Esophagus squamous epithelium (tissue), 5 donors: ENCODE measurements at regions not wholly inside any gene's neighbourhood (a gene's known extent, or its start where the extent isn't known, plus 50 kb on each side); places are given as distances from the start of the nearest gene placed in this dataset.

Experiments used
- DNase-seq: peaks from one replicate; lab custom pipeline; 2025; lab: John Stamatoyannopoulos, UW
- H3K27ac ChIP-seq, 4 donors: fragments of 200-600 bp; sonication (generic); one replicate each; pipeline ENCODE4 v1.5.1; 2016 to 2019; ENCODE audit warnings: mild to moderate bottlenecking in 1 of 4
- H3K27me3 ChIP-seq, 4 donors: fragments of 200-600 bp; sonication (generic); 1 replicate in 3 of 4; 2 replicates in 1 of 4; pipeline versions ENCODE4 v1.5.1 to v1.6.0; 2017 to 2021; ENCODE audit warnings: antibody characterized with exemption in 1 of 4
- H3K36me3 ChIP-seq, 3 donors: fragments of 200-600 bp; sonication (generic); one replicate each; pipeline ENCODE4 v1.5.1; 2016 to 2019
- H3K4me1 ChIP-seq, 3 donors: fragments of 200-600 bp; sonication (generic); one replicate each; pipeline ENCODE4 v1.5.1; 2017 to 2019
- H3K4me3 ChIP-seq, 4 donors: fragments of 200-600 bp; sonication (generic); 1 replicate in 3 of 4; 2 replicates in 1 of 4; pipeline ENCODE4 v1.5.1; 2016 to 2019; ENCODE audit warnings: mild to moderate bottlenecking in 2 of 4, moderate library complexity in 1 of 4
- H3K9me3 ChIP-seq, 3 donors: fragments of 200-600 bp; sonication (generic); one replicate each; pipeline ENCODE4 v1.5.1; 2016 to 2019
- CTCF ChIP-seq, 6 experiments: fragments of 450-650 bp in 4 of 6; fragments of 200-600 bp in 2 of 6; sonication (generic) in 2 of 6; IDR thresholded peaks; one replicate each; pipeline ENCODE4 v1.5.1; 2016 to 2019; ENCODE audit warnings: antibody characterized with exemption in 6 of 6, mild to moderate bottlenecking in 4 of 6, moderate library complexity in 4 of 6
- POLR2A ChIP-seq, 4 donors: fragments of 450-650 bp; IDR thresholded peaks; one replicate each; pipeline ENCODE4 v1.6.1; 2017; ENCODE audit warnings: antibody characterized with exemption in 4 of 4, mild to moderate bottlenecking in 4 of 4, moderate library complexity in 3 of 4
- WGBS, 2 donors: methylation state at CpG; one replicate each; pipeline ENCODE4 v1.1.5; 2018; 5-methylcytosine and 5-hydroxymethylcytosine counted together
- intact Hi-C: fragments of 100-400 bp; cut with DNase I; formaldehyde crosslinking; loops from one replicate; pipeline ENCODE4 v1.15.0; 2022
- donor health status: DM: yes; HTN: yes; CAD: no.

GRCh38 chr5:57692582-57693487, 210.2 kb upstream of the ACTBL2 start:
- WGBS, 2 donors: 54 to 61% methylated on average over 4 to 6 of the region's 6 CpGs

DNA sequence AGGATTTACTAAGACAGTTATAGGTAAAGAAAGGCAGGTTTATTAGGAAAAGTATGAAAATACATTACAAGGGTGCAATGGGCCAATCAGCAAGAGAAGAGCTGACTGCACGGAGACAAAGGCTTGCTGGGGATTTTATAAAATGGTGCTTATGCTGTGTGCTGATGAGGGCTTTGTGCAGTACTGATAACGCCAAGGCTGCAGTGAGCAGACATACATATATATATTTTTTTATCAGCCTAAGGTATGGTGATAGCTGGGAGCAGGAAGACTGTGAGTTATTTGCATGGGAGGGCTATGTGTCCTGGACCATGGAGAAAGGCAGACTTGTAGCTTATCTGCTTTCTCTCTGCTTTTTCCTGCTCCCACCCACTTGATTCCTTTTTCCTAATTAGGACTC, 208.1 kb upstream of the ACTBL2 start:
- 90 to 96% methylated on average over 2 of the region's 2 CpGs for WGBS, 2 donors
- DNase-seq: no peak
- H3K27ac ChIP-seq: no peak overlapping the region
- no peaks in the 10 kb centered on the region for H3K36me3 ChIP-seq
- no peak overlapping the region for H3K4me3 ChIP-seq
- no peaks in the 10 kb centered on the region for H3K27me3 ChIP-seq
- H3K4me1 ChIP-seq: peaks cover 0 to 34% (median 18%) of the 10 kb centered on the region in 3 donors
- intact Hi-C loops: no loop called here
- no peaks in the 10 kb centered on the region for H3K9me3 ChIP-seq
- TF ChIP-seq CTCF (IDR thresholded peaks at IDR 0.05) (no peak), POLR2A (IDR thresholded peaks at IDR 0.05) (no peak)

More at GRCh38 chr5:57692582-57693487, 210.2 kb upstream of the ACTBL2 start:
- intact Hi-C loops: no loop called here
- no peaks in the 10 kb centered on the region for H3K36me3 ChIP-seq
- DNase-seq: no peak
- peaks cover 0 to 49% (median 22%) of the 10 kb centered on the region in 3 donors for H3K4me1 ChIP-seq
- TF ChIP-seq CTCF (IDR thresholded peaks at IDR 0.05): no peak
- no peak for TF ChIP-seq POLR2A (IDR thresholded peaks at IDR 0.05)
- no peaks in the 10 kb centered on the region for H3K27me3 ChIP-seq
- H3K9me3 ChIP-seq: no peaks in the 10 kb centered on the region
- H3K4me3 ChIP-seq: peak overlapping the region in 3 of 4 donors; percentile 2 to 22 (median 12)
- H3K27ac ChIP-seq: peak overlapping the region; percentile 53 to 77 (median 72)

- Histone ChIP-seq H3K4me1 (peaks cover 0 to 24% (median 9%) of the 10 kb centered on the region in 3 donors), H3K36me3 (no peaks in the 10 kb centered on the region), H3K27ac (no peak overlapping the region), H3K9me3 (no peaks in the 10 kb centered on the region), H3K4me3 (no peak overlapping the region), H3K27me3 (no peaks in the 10 kb centered on the region)
- WGBS, 2 donors: 90 to 92% methylated on average over 3 of the region's 3 CpGs
- TF ChIP-seq CTCF (IDR thresholded peaks at IDR 0.05) (no peak), POLR2A (IDR thresholded peaks at IDR 0.05) (no peak)
- intact Hi-C loops: no loop called here
- no peak for DNase-seq
These were observed 205.0 kb upstream of the ACTBL2 start for GRCh38 chr5:57687596-57687995.

DNA sequence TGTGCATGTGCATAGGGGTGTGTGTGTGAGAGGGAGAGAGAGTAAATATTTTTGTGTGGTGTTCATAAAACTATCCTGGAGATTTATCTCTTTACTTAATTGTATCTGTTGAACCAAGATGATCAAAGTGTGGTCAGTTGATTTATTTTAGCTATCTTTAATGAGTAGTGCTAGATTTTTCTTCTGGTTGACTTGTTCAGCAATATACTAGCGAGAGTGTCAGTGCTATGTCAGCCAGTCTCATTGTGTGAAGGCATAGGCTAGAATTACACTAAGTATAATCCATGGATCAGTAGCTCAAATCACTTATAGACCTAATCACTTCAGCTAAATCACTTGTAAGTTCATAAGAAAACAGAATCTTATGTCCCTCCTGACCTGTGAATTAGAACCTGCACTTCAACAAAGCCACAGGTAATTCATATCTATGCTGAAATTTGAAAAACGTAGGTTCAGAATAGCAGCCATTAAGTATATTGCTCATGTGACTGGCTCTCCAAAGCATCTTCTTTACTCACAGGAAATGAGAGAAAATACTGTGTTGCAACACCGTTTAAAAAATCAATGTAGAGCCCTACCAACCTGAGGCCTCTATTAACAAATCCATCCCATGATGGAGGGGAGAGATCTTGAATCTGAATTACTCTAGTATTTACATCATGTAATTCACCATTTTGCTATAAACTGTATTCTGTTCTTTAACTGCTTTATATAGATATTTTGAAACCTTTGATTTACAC, 203.1 kb upstream of the ACTBL2 start:
- WGBS, 2 donors: 75 to 86% methylated on average over 3 of the region's 3 CpGs
- H3K9me3 ChIP-seq: no peaks in the 10 kb centered on the region
- intact Hi-C loops: no loop called here

More for the DNA sequence above, 203.1 kb upstream of the ACTBL2 start:
- Histone ChIP-seq H3K36me3 (no peaks in the 10 kb centered on the region), H3K4me3 (no peak overlapping the region), H3K27ac (no peak overlapping the region), H3K27me3 (no peaks in the 10 kb centered on the region), H3K4me1 (peaks cover 0 to 34% (median 7%) of the 10 kb centered on the region in 3 donors)
- TF ChIP-seq CTCF (IDR thresholded peaks at IDR 0.05) (no peak), POLR2A (IDR thresholded peaks at IDR 0.05) (no peak)
- DNase-seq: no peak
